CD4-positive, alpha-beta T cell treated with Interleukin-17A for 4 hours (primary cell): ENCODE measurements at regions not wholly inside any gene's neighbourhood (a gene's known extent, or its start where the extent isn't known, plus 50 kb on each side); places are given as distances from the start of the nearest gene placed in this dataset.
"Not testable (repeated sequence)": the region's sequence is repeated elsewhere in the genome, so short reads cannot be mapped to it uniquely, and the experiment has no call there.

Experiments used
- DNase-seq: peaks from one replicate; pipeline ENCODE4 v3.0.0-alpha.2; 2020; ENCODE audit warnings: mixed read lengths

DNA sequence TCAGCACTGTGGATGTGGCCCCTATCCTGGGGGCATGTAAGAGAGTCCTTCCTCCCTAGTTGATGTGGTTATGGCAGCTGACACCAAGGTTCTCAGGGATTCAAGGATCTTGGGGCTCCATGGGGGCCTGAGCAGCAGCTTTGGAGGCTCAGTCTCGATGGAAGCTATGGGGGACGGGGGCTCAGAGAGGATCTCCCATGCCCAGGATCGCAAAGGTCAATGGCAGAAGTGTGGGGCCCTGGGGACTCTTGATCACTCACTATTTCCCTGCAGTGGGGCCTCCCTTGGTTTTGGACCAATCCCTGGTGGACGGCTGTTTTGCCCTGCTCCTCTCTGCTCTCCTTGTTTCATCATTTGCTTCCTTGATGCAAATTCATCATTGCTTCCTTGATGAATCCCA lies 885.9 kb downstream of the CDH8 start:
- DNase-seq = no peak

DNA sequence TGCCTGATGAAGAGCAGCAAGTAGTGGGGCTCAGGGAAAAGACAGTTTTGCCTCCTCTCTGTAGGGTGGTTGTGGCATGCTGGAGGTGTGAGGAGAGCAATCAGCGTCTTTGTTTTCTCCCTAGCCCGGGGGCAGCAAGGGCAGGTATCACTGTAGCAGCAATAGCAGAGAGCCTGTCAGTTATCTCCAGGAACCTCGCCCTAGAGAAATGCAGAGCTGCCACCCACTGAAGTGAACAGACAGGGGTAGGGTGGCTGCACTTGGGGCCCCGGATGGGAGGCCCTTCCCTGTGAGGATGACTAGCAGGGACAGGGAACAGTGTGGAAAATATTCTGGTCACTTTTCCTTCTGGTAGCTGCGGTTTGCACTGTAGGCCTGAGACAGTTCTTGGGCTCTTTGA lies 886.5 kb downstream of the CDH8 start:
- DNase-seq = no peak

DNA sequence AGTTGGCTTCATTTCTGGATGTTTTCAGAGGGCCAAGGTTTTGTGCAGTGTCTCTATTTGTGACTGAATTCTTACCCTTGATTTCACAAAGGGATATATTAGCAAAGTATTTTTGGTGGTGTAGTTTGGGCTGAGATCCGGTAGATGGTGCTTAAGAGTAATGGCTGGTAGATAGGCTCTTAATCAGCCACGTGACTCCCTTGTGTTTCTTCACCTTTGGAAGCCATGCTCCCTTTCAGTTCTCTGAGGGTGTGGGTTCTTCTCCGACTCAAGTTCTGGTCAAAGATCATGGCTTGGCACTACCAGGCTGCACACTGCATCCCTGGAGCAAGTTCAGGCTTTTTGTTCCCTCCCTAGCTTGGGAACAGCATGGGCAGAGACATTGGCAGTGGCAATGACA lies 887.3 kb downstream of the CDH8 start:
- DNase-seq = no peak

DNA sequence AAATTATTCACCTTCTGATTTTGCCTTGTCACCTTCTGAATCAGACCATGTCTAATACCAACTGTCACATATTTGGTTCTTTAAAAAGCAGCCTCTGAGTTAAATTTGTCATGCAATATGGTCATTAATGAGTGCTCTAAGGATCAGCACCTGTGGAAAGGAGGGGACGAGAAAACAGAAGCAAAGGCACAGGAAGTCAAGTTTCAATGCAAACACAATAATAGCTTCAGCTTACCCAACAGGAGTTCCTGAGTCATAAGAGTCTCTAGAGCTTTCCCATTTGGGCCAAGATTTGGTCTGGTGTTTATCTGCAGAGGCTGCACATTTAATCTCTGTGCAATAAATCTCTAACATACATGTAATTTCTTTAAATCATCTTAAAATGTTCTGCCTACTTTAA lies 889.8 kb downstream of the CDH8 start:
- DNase-seq = no peak

DNA sequence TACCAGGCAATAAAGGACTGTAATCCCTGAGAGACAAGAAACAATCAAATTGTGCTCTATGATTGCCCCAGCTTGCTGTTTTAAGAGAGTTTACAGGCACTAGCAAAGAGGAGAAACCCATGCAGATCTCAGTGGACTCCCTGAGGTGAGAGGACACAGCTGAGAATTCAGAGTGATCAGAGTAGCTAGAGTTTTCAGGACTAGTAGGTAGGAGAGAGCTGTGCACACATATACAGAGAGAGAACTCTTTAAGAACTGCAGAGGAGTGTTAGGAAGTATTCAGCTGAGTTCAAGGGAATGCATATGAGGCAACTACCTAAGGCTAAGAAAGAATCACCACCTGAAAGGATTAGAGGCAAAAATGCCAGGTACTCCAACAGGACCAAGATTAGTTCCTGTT lies 904.8 kb downstream of the CDH8 start:
- DNase-seq = no peak

DNA sequence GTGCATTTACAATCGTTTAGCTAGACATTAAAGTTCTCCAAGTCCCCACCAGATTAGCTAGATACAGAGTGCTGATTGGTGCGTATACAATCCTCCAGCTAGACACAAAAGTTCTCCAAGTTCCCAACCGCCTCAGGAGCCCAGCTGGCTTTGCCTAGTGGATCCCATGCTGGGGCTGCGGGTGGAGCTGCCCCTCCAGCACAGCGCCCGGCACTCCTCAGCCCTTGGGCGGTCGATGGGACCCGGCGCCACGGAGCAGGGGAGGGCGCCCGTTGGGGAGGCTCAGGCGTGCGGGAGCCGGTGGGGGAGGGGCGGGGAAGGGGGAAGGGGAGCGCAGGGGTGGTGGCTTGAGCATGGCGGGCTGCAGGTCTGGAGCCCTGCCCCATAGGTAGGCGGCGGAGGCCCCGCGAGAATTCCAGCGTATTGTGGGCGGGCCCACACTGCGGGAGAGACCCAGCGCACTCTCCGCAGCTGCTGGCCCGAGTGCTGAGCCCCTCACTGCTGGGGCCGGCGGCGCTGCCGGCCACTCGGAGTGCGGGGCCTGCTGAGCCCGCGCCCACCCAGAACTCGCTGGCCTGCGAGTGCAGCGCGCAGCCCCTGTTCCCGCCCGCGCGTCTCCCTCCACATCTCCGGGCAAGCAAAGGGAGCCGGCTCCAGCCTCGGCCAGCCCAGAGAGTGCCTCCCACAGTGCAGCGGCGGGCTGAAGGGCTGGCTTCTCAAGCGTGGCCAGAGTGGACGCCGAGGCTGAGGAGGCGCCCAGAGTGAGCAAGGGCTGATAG lies 907.5 kb downstream of the CDH8 start:
- DNase-seq = no peak

DNA sequence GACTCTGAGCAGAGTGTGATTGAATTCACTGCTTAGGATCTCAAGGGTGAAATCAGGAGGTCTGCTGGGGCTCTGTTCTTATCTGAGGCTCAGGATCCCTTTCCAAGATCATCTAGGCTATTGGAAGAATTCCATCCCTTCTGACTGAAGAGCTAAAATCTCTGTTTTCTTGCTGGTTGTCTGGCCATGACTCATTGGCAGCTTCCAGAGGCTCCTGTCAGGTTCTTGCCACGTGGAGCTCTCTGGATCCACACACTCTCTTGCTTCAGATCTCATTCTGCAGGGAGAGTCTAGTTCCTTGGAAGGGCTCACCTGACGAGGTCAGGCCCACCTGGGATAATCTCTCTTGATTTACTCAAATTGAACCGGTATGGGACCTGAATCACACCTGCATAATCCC lies 930.7 kb downstream of the CDH8 start:
- DNase-seq = no peak

DNA sequence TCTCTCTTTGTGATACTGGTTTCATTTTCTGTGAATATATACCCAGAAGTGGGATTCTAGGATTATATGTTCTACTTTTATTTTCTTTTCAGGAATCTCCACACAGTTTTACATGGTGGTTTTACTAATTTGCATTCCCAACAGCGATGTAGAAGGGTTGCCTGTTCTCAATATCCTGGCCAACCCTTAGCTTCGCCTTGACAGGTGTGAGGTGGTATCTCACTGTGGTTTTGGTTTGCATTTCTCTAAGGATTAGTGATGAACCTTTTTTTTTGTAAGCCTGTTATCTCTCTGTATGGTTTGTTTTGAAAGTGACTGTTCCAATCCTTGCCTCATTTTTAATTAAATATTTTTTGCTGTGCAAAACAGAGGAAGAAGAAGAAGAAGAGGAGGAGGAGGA lies 937.7 kb downstream of the CDH8 start:
- DNase-seq = no peak

DNA sequence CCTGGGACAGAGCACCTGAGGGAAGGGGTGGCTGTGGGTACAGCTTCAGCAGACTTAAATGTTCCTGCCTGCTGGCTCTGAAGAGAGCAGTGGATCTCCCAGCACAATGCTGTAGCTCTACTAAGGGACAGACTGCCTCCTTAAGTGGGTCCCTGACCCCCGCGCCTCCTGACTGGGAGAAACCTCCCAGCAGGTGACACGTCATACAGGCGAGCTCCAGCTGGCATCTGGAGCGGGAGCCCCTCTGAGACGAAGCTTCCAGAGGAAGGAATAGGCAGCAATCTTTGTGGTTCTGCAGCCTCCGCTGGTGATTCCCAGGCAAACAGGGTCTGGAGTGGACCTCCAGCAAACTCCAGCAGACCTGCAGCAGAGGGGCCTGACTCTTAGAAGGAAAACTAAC lies 944.9 kb downstream of the CDH8 start:
- not testable (repeated sequence) for DNase-seq

DNA sequence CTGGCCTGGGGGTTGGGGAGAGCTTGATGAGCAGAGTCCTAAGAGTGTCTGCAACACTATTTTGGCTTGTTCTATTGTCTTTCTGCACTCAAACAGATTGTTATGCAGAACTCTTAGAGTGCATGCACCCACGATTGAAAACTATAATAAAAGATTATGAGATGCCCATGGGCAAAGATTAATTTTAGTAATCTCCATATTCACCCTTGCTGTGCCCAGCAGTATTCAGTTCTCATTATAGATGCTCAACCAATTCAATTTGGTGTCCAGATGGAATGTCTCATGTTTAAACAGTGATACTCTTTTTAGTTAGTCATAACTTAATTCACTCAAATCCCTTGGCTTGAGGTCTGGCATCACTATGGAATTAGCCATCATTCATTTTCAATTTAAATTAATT lies 952.5 kb downstream of the CDH8 start:
- no peak for DNase-seq

DNA sequence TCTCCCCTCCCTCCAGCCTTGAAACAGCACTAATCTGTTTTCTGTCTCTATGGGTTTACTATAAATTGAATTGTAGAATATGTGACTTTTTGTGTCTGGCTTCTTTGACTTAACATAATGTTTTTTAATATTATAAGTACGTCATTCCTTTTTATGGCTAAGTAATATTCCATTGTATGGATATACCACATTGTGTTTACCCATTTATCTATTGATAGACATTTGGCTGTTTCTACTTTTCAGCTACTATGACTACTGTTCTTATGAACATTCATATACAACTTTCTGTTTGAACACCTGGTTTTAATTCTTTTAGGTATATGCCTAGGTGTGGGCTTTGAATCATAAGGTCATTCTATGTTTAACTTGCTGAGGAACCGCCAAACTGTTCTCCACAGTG lies 961.9 kb downstream of the CDH8 start:
- no peak for DNase-seq

DNA sequence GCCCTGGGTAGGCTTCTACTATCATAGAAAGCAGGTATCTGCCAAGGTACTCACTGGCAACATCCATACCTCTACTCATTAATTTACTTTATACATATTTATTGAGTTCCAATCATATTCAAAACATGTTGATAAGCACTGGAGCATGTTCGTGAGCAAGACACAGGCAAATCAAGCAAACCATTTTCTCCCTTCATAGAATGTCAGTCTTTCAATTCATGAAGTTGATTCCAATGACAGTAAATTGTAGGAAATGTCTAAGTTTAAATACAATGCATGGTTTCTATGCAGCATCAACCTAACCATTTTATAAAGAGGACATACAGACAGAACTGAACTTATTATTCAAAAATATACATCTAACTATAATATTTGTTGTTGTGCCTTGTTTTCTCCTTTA lies 978.6 kb downstream of the CDH8 start:
- no peak for DNase-seq

DNA sequence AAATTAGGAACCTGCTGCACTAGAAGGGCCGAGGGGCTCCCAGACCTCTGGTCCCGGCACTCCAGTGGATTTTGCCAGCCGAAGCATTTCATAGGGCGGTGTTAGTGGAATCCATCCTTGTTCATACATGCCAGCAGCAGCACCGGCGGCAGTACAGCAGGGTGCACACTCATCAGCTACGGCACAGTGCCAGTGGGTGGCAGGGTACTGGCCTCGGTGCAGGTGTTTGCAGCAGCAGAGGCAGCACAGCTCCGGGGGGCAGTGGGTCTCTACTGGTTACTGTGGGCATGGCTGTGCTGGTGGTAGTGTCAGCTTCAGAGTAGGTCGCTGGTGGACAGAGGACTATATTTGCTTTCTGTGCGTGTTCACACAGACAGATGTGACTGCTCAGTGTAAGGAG lies 985.7 kb downstream of the CDH8 start:
- DNase-seq = no peak

DNA sequence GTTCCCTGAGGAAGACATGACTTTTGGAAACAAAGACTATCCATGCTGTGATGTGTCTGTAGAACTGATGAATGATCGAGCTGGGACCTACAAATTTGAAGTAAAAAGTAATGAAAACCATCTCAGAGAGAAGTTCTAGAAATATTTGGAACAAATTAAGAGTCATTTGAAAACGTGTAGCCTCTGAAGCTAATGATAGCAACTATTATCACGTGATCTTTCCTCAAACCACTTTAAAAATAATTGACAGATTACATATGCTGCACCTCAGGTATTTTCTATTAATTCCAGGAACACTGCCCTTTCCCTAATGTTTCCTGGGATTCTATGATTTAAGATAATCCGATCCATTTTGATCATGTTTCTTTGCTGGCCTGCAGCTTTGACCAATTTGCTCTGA lies 990.3 kb downstream of the CDH8 start:
- no peak for DNase-seq

DNA sequence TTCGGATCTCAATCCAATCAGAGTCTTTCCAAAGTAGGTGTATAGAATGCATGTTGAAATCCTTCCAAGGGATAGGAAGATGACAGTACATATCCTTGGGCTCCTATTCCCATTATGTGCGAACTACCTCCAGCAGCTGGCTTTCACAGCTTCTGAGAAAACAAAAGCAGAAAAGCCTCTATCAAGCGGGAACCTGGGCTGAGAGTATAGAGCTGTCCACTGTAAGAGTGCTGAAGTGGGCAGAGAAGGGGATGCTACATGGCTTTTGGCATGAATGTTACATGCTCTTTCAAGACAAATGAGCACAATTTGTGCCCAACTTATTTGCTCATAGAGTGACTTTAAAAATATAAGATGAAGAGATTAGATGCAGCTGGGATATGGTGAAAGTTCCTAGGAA lies 993.5 kb downstream of the CDH8 start:
- no peak for DNase-seq

DNA sequence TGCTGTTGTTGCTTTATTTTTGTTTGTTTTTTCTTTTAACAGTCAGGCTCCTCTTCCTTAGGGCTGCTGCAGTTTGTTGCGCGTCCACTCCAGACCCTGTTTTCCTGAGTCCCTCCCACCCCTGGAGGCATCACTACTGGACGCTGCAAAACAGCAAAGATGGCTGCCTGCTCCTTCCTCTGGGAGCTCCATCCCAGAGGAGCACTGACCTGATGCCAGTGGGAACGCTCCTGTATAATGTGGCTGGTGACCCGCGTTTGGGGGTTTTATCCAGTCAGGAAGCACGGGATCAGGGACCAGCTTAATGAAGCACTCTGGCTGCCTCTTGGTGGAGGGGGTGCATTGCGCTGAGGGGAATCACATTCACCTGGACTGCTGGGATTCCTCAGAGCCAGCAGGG lies 1005.6 kb downstream of the CDH8 start:
- no peak for DNase-seq

DNA sequence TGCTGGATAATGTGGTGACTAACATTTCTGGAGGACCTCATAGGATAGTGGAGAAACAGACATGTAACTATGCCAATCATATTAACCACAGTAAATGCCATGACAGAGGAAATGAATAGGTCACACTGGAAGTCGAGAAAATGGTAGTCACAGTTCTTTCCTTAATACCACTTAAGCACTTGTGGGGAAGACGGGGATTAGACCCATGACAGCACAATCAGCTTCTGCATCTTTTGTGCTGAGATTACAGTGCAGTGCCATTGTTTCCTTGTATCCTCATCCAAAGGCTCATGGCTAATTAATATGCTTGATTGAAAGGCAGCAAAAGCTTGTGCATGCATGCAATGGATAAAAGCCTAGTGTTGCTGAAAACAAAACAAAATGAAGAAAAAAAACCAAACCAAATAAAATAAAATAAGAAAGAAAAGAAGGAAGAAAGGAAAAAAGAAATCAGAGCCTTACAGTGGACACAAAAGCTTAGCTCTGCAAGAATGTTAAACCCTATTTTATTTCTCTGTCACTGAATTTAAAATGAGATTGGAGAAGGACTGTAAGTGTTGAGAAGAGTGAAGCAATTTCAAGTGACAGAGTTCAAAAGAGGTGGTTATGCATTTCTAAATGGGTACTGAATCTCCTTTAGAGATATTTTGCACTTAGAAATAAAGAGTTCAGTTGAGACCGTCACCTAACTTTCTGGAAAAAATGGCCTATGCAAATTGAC lies 1011.9 kb downstream of the CDH8 start:
- DNase-seq = no peak

DNA sequence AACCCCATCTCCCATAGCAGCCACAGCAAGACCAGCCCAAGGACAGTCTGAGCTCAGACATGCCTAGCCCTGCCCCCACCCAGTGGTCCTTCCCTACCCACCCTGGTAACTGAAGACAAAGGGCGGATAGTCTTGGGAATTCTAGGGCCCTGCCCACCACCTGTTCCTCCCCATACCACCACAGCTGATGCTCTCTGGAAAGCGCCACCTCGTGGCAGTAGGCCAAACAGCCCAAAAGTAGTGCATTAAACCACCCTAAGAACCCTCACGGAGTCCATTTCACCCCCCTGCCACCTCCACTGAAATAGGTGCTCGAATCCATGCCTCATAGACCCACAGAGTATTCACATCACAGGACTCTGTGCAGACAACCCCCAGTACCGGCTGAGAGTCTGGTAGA lies 1021.4 kb downstream of the CDH8 start:
- DNase-seq = no peak

DNA sequence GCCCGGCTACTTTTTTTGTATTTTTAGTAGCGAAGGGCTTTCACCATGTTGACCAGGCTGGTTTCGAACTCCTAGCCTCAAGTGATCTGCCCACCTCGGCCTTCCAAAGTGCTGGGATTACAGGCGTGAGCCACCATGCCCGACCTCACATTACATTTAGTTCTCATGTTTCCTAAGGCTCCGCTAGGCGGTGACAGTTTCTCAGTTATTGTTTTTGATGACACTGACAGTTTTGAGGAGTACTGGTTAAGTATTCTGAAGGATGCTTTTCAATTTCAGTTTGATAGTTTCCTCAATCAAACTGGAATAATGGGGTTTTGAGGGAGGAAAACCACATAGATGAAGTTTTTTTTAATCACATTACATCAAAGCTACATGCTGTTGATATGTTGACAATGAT lies 1028.5 kb downstream of the CDH8 start:
- no peak for DNase-seq

DNA sequence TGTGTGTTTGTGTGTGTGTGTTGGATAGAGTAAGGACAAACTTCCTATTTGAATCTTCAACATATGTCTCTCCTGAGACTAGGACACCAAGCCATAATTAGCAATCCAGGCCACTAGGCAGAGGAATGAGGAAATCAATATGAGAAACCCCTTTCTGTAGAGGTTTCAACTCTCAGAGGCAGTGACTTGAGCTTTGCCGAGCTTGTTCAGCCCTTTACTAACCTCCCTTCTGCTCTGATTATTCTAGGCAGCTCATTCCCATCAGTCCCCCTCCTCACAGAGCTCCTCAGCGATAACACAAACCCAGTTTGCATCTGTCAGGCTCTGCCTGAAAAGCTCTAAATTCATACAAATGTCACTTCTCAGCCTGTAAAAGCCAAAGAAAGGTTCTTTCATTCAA lies 1030.3 kb downstream of the CDH8 start:
- no peak for DNase-seq

DNA sequence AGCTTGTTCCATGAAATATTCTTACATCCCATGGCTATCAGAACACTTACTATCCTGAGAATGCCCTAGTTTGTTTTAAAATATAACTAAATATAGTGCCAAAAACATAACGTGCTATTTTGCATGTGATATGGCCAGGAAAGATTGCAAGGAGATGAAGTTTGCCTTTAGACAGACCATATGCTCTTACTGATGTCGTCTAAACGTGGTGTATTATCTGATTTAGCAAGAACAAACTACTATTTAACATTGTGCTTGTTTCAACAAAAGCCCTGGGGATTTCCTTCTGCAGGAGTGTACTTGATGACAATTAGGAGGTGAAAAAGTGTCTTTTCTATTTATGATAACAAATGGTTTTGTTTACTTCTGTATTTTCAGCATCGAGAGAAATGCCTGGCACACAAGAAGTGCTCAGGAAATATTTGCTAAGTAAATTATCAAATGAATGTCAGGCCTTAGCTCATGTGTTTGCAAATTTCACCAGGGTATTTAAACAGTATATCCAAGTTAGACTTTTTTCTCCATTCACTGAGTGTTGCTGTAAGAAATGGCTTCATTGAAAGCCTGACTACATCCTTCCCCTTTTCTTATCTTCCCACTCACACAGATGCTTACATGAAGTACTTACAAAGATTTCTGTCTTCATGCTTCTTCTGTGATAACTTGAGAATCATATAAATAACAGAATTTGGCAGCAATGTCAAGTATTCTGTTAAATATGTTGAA lies 1033.6 kb downstream of the CDH8 start:
- DNase-seq = no peak

DNA sequence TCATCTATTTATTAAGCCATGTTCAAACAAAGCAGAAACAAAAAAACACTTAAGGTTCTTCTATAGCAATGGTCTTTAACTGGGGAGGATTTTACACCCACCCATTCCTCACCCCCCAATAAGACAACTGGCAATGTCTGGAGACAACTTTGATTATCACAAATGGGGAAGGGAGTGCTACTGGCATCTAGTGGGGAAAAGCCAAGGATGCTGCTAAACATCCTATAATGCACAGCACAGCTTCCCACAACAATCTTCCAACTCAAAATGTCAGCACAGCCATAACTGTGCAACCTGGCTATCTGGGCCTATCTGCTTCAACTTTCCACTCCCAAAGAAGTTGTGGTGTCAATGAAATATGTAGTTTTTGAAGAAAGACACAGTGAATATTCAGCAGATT lies 1044.4 kb downstream of the CDH8 start:
- no peak for DNase-seq

DNA sequence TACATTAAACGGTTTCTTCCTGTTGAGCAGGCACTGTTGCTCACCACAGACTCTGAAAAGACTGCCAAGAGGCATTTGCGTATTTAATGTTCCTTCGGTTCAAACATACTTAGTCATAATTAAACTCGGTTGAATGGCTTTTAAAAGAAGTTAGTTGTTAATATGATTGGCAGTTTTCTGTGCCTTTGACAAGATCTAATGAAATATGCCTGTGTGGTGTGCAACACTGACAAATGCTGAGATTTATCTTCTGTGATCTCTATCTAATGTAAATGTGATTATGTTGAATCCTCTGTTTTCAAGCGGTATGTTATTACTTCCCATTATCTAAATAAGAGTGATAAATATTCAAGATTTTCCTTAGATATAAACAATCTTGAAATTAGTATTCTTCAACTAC lies 1046.6 kb downstream of the CDH8 start:
- no peak for DNase-seq

DNA sequence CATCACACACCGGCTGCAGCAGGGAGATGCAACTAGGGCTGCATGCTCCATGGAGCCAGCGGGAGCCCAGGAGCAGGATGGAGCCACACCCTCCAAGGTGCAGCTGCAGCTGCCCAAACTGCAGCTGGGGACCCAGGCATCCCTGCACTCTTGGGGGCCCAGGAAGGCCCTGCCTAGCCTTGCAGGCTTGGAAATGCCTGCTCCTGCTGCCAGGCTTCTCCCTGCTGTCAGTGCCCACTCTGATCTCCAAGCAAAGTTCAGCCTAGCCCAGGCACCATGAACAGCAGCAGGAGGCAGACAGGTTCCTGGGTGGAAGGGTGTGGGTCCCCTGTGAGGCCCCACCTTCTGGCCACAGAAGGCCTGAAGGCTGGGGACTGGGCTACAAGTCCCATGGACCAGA lies 1057.1 kb downstream of the CDH8 start:
- no peak for DNase-seq
